Liver (tissue), 3 donors: ENCODE measurements at regions not wholly inside any gene's neighbourhood (a gene's known extent, or its start where the extent isn't known, plus 50 kb on each side); places are given as distances from the start of the nearest gene placed in this dataset.

Source experiments
- EGR1 ChIP-seq, 2 donors: IDR thresholded peaks; 2 replicates each; pipeline ENCODE4 v1.6.1; 2016 to 2018; ENCODE audit warnings: antibody characterized with exemption in 2 of 2, low read depth in 2 of 2
- FOXA1 ChIP-seq: IDR thresholded peaks from 2 replicates; pipeline ENCODE4 v1.6.1; 2016; ENCODE audit warnings: antibody characterized with exemption
- GABPA ChIP-seq, 2 donors: IDR thresholded peaks in 1 of 2; conservative IDR thresholded peaks in 1 of 2; 2 replicates each; pipeline ENCODE4 v1.6.1; 2016; ENCODE audit warnings: antibody characterized with exemption in 2 of 2, mild to moderate bottlenecking in 1 of 2, moderate library complexity in 1 of 2
- HNF4G ChIP-seq: IDR thresholded peaks from 2 replicates; pipeline ENCODE4 v1.6.1; 2016; ENCODE audit warnings: antibody characterized with exemption
- RAD21 ChIP-seq, 2 donors: IDR thresholded peaks; 2 replicates each; pipeline ENCODE4 v1.6.1; 2016; ENCODE audit warnings: antibody characterized with exemption in 2 of 2, mild to moderate bottlenecking in 2 of 2
- SP1 ChIP-seq: IDR thresholded peaks from 2 replicates; pipeline ENCODE4 v1.6.1; 2018; ENCODE audit warnings: antibody characterized with exemption, mild to moderate bottlenecking
- YY1 ChIP-seq: IDR thresholded peaks from 2 replicates; pipeline ENCODE4 v1.6.1; 2016; ENCODE audit warnings: antibody characterized with exemption, mild to moderate bottlenecking
- TF ChIP-seq, protein P1 (sequence below): fragments of 150-350 bp; IDR thresholded peaks from 2 replicates; pipeline ENCODE4 v1.5.1; 2017; ENCODE audit warnings: improper control_type of control experiment, low read depth, low read length; ENCODE audit not compliant: missing input control
- TF ChIP-seq, protein P2 (sequence below): IDR thresholded peaks from 2 replicates; pipeline ENCODE4 v1.6.1; 2016; ENCODE audit warnings: antibody characterized with exemption
- donor health status: healthy.
- donor health status: healthy.

DNA sequence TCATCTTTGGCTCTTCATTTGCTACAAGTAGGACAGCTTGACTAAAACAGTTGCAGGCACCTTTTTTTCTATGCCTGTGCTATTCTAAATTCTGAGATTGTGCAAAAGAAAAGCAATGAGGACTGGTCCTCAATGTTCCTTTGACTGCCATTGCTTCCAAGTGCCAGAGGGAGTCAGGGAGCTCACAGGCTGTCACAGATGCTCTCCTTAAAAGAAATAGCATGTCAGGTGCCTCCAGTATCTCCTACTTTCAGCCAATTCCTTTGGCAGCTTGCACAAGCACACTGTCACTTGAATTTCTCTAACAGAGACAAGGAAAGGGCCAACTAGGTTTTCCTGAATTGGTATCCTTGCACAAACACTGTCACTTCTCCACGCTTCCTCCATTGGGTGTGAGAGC lies 228.2 kb downstream of the ADGRA3 start:
- TF ChIP-seq, protein P1, sequence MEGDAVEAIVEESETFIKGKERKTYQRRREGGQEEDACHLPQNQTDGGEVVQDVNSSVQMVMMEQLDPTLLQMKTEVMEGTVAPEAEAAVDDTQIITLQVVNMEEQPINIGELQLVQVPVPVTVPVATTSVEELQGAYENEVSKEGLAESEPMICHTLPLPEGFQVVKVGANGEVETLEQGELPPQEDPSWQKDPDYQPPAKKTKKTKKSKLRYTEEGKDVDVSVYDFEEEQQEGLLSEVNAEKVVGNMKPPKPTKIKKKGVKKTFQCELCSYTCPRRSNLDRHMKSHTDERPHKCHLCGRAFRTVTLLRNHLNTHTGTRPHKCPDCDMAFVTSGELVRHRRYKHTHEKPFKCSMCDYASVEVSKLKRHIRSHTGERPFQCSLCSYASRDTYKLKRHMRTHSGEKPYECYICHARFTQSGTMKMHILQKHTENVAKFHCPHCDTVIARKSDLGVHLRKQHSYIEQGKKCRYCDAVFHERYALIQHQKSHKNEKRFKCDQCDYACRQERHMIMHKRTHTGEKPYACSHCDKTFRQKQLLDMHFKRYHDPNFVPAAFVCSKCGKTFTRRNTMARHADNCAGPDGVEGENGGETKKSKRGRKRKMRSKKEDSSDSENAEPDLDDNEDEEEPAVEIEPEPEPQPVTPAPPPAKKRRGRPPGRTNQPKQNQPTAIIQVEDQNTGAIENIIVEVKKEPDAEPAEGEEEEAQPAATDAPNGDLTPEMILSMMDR: no peak
- TF ChIP-seq RAD21 (IDR thresholded peaks at IDR 0.05) (no peak), HNF4G (no peak), YY1 (no peak), FOXA1 (no peak), GABPA (IDR thresholded peaks at IDR 0.05 in 1 of 2, conservative IDR thresholded peaks at IDR 0.05 in 1 of 2) (no peak), EGR1 (IDR thresholded peaks at IDR 0.05; ENCODE audit: low read depth in 2 of 2) (no peak), SP1 (no peak)
- TF ChIP-seq, protein P2, sequence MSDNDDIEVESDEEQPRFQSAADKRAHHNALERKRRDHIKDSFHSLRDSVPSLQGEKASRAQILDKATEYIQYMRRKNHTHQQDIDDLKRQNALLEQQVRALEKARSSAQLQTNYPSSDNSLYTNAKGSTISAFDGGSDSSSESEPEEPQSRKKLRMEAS: no peak
